Urothelium cell line (cell line): ENCODE measurements at regions not wholly inside any gene's neighbourhood (a gene's known extent, or its start where the extent isn't known, plus 50 kb on each side); places are given as distances from the start of the nearest gene placed in this dataset.
A peak's percentile ranks its signal among the peaks of the same experiment; 100 is the strongest.
"Not testable (repeated sequence)": the region's sequence is repeated elsewhere in the genome, so short reads cannot be mapped to it uniquely, and the experiment has no call there.

Experiments used
- DNase-seq: peaks from one replicate; pipeline ENCODE4 v3.0.0; 2011; ENCODE audit warnings: low spot score, mixed read lengths
- FAIRE-seq: peaks from 2 replicates; lab custom pipeline; 2011; peaks lifted over from hg19 to GRCh38; lab: Jason Lieb, UNC

- FAIRE-seq (no peak), DNase-seq (no peak)
Measured at GRCh38 chr2:149781263-149781808, 193.8 kb upstream of the MMADHC start.

GRCh38 chr2:149773006-149773405 is 185.4 kb upstream of the MMADHC start:
- no peak for DNase-seq
- FAIRE-seq = no peak

- no peak for FAIRE-seq
Measured at GRCh38 chr2:149768320-149768799, 180.8 kb upstream of the MMADHC start.

GRCh38 chr2:149767516-149767974 is 180.0 kb upstream of the MMADHC start:
- DNase-seq (no peak), FAIRE-seq (no peak)

More at GRCh38 chr2:149768320-149768799, 180.8 kb upstream of the MMADHC start:
- DNase-seq = no peak

GRCh38 chr2:149766339-149766738 is 178.8 kb upstream of the MMADHC start:
- DNase-seq = no peak
- no peak for FAIRE-seq

GRCh38 chr2:149765636-149766035 is 178.1 kb upstream of the MMADHC start:
- FAIRE-seq (no peak), DNase-seq (no peak)

GRCh38 chr2:149765003-149765402 is 177.4 kb upstream of the MMADHC start:
- FAIRE-seq (no peak), DNase-seq (no peak)

GRCh38 chr2:149763358-149763757 is 175.8 kb upstream of the MMADHC start:
- DNase-seq (no peak), FAIRE-seq (no peak)

- FAIRE-seq = no peak
- DNase-seq = no peak
Measured at GRCh38 chr2:149761611-149762010, 174.0 kb upstream of the MMADHC start.

GRCh38 chr2:149759382-149759781 is 171.8 kb upstream of the MMADHC start:
- DNase-seq, FAIRE-seq: not testable (repeated sequence)

GRCh38 chr2:149754722-149755121 is 167.1 kb upstream of the MMADHC start:
- not testable (repeated sequence) for DNase-seq, FAIRE-seq

GRCh38 chr2:149747456-149747855 is 159.9 kb upstream of the MMADHC start:
- no peak for FAIRE-seq
- no peak for DNase-seq

- FAIRE-seq = no peak
Measured at GRCh38 chr2:149745396-149746230, 158.0 kb upstream of the MMADHC start.

GRCh38 chr2:149744865-149745264 is 157.3 kb upstream of the MMADHC start:
- DNase-seq (no peak), FAIRE-seq (no peak)

More at GRCh38 chr2:149745396-149746230, 158.0 kb upstream of the MMADHC start:
- no peak for DNase-seq

- FAIRE-seq (no peak), DNase-seq (peak; percentile 42)
Measured at GRCh38 chr2:149743842-149744448, 156.4 kb upstream of the MMADHC start.

- peak; percentile 52 for FAIRE-seq
- peak; percentile 62 for DNase-seq
Measured at GRCh38 chr2:149741646-149742045, 154.1 kb upstream of the MMADHC start.

GRCh38 chr2:149740490-149740889 is 152.9 kb upstream of the MMADHC start:
- FAIRE-seq = no peak
- DNase-seq = no peak

GRCh38 chr2:149739883-149740265 is 152.3 kb upstream of the MMADHC start:
- no peak for FAIRE-seq
- DNase-seq = no peak

GRCh38 chr2:149739171-149739882 is 151.8 kb upstream of the MMADHC start:
- no peak for FAIRE-seq
- DNase-seq = no peak

GRCh38 chr2:149738767-149739166 is 151.2 kb upstream of the MMADHC start:
- no peak for FAIRE-seq
- no peak for DNase-seq

- DNase-seq (no peak), FAIRE-seq (no peak)
Measured at GRCh38 chr2:149737896-149738295, 150.3 kb upstream of the MMADHC start.
